Astrocyte (in vitro differentiated cells and primary cell): ENCODE measurements at regions not wholly inside any gene's neighbourhood (a gene's known extent, or its start where the extent isn't known, plus 50 kb on each side); places are given as distances from the start of the nearest gene placed in this dataset.

ENCODE experiments used
- EZH2 ChIP-seq: IDR thresholded peaks from 2 replicates; pipeline ENCODE4 v1.6.1; 2012; ENCODE audit warnings: mild to moderate bottlenecking, low read length, inconsistent platforms; ENCODE audit not compliant: insufficient read depth
- TF ChIP-seq, protein P1 (sequence below): IDR thresholded peaks from 2 replicates; pipeline ENCODE4 v1.5.1; 2011; ENCODE audit warnings: low read depth, mild to moderate bottlenecking, inconsistent platforms, low read length, moderate library complexity; ENCODE audit not compliant: insufficient read depth

DNA sequence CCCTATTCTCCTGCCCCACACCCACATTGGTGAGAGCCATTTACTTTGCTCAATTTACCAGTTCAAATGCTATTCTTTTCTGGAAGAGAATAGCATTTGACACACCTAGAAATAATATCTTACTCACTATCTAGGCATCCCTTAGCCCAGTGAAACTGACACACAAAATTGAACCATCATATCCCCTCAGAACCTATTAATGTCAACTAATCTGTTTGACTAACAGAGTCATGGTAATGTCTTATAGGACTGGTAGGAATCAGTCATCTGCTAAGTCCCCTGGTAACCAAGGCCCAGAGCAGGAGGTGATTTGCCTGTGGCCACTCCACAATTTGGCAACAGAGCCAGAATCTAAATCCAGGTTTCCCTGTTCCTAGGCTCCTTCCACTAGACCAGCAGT, 63.3 kb downstream of the PPP1R3C start:
- TF ChIP-seq EZH2: no peak
- TF ChIP-seq, protein P1, sequence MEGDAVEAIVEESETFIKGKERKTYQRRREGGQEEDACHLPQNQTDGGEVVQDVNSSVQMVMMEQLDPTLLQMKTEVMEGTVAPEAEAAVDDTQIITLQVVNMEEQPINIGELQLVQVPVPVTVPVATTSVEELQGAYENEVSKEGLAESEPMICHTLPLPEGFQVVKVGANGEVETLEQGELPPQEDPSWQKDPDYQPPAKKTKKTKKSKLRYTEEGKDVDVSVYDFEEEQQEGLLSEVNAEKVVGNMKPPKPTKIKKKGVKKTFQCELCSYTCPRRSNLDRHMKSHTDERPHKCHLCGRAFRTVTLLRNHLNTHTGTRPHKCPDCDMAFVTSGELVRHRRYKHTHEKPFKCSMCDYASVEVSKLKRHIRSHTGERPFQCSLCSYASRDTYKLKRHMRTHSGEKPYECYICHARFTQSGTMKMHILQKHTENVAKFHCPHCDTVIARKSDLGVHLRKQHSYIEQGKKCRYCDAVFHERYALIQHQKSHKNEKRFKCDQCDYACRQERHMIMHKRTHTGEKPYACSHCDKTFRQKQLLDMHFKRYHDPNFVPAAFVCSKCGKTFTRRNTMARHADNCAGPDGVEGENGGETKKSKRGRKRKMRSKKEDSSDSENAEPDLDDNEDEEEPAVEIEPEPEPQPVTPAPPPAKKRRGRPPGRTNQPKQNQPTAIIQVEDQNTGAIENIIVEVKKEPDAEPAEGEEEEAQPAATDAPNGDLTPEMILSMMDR: no peak
